ENCODE measurements at regions not wholly inside any gene's neighbourhood (a gene's known extent, or its start where the extent isn't known, plus 50 kb on each side); places are given as distances from the start of the nearest gene placed in this dataset.

DNA sequence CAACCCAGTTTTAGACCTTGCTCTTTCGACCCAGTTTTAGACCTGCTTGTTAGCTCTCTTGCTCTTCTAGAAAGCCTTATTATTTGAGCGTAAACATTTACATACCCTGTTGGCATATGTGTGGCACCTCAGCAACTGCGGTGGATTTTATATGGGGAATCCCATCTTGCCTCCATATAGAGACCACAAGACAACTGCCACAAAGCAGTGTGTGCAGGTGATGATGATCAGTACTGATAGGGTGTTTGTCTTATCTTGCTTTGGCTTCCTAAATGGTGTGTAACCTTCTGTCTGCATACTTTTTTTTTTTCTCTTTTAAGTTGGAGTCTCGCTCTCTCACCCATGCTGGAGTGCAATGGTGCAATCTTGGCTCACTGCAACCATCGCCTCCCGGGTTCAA lies 1270.8 kb downstream of the MRPL39 start:
- FAIRE-seq = no peak

DNA sequence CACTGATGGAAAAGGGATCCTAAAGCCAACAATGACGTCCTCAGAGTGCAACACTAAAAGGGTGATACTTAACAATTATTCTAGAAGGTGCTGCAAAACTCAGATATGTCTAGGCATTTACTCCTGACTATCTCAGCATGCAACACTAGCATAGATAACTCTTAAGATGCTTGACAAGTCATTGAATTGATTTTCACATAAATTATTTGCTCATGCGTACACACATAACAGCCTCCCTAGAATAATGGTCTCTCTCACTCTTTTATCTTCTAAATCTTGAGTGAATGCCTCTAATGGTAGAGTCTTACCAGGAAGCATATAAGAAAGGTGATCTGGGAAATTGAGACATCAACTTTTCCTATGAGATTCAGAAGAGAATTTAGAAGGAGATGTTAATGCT lies 1283.7 kb downstream of the MRPL39 start:
- no peaks in the 10 kb centered on the region for H3K79me2 ChIP-seq (ENCODE audit: control insufficient read depth, insufficient read depth, low read length)
- no peak overlapping the region for H2AFZ ChIP-seq (ENCODE audit: control insufficient read depth, low read length)
- no peaks in the 10 kb centered on the region for H3K36me3 ChIP-seq (ENCODE audit: control insufficient read depth in 2 of 2, extremely low read depth in 1 of 2, insufficient read depth in 2 of 2, low read length in 2 of 2)
- FAIRE-seq = no peak
- H3K27ac ChIP-seq (ENCODE audit: control insufficient read depth, insufficient read depth, low read length) = no peak overlapping the region
- TF ChIP-seq EZH2 (IDR thresholded peaks at IDR 0.05; ENCODE audit: low read length) = no peak
- TF ChIP-seq, protein P1, sequence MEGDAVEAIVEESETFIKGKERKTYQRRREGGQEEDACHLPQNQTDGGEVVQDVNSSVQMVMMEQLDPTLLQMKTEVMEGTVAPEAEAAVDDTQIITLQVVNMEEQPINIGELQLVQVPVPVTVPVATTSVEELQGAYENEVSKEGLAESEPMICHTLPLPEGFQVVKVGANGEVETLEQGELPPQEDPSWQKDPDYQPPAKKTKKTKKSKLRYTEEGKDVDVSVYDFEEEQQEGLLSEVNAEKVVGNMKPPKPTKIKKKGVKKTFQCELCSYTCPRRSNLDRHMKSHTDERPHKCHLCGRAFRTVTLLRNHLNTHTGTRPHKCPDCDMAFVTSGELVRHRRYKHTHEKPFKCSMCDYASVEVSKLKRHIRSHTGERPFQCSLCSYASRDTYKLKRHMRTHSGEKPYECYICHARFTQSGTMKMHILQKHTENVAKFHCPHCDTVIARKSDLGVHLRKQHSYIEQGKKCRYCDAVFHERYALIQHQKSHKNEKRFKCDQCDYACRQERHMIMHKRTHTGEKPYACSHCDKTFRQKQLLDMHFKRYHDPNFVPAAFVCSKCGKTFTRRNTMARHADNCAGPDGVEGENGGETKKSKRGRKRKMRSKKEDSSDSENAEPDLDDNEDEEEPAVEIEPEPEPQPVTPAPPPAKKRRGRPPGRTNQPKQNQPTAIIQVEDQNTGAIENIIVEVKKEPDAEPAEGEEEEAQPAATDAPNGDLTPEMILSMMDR (optimal IDR thresholded peaks at IDR 0.05 in 1 of 3, IDR thresholded peaks at IDR 0.05 in 1 of 3, conservative IDR thresholded peaks at IDR 0.05 in 1 of 3; ENCODE audit: extremely low read depth in 1 of 3, insufficient read depth in 2 of 3, low read length in 3 of 3) = no peak
- H3K4me1 ChIP-seq (ENCODE audit: control insufficient read depth, extremely low read depth, insufficient read depth, low read length) = no peaks in the 10 kb centered on the region
- no peaks in the 10 kb centered on the region for H3K27me3 ChIP-seq (ENCODE audit: control insufficient read depth, extremely low read depth, insufficient read depth, low read length)
- H3K4me2 ChIP-seq (ENCODE audit: control insufficient read depth, extremely low read depth, insufficient read depth, low read depth, low read length) = no peak overlapping the region
- no peak overlapping the region for H3K9ac ChIP-seq (ENCODE audit: control insufficient read depth, extremely low read depth, insufficient read depth, low read length)
- H3K9me3 ChIP-seq (ENCODE audit: control insufficient read depth, low read depth, low read length) = no peaks in the 10 kb centered on the region
- H3K4me3 ChIP-seq (ENCODE audit: control insufficient read depth in 2 of 3, extremely low read depth in 1 of 3, insufficient read depth in 2 of 3, low read depth in 1 of 3, low read length in 3 of 3) = no peak overlapping the region
- no peaks in the 10 kb centered on the region for H4K20me1 ChIP-seq (ENCODE audit: control insufficient read depth, extremely low read depth, insufficient read depth, low read length)
- no peaks in the 10 kb centered on the region for H3K9me1 ChIP-seq (ENCODE audit: control insufficient read depth, extremely low read depth, insufficient read depth, low read length)
- DNase-seq (ENCODE audit: low read depth, low spot score) = no peak
- dilution Hi-C loops (cut with MboI; ENCODE audit: extremely low pct_ligation_motif_present, low sequenced_read_pairs) = no loop called here

More for the DNA sequence above, 1270.8 kb downstream of the MRPL39 start:
- Histone ChIP-seq H3K4me2 (ENCODE audit: control insufficient read depth, extremely low read depth, insufficient read depth, low read depth, low read length) (no peak overlapping the region), H3K9me3 (ENCODE audit: control insufficient read depth, low read depth, low read length) (peaks cover 1% of the 10 kb centered on the region), H3K9ac (ENCODE audit: control insufficient read depth, extremely low read depth, insufficient read depth, low read length) (no peak overlapping the region), H3K36me3 (ENCODE audit: control insufficient read depth in 2 of 2, extremely low read depth in 1 of 2, insufficient read depth in 2 of 2, low read length in 2 of 2) (no peaks in the 10 kb centered on the region), H3K4me1 (ENCODE audit: control insufficient read depth, extremely low read depth, insufficient read depth, low read length) (no peaks in the 10 kb centered on the region), H3K9me1 (ENCODE audit: control insufficient read depth, extremely low read depth, insufficient read depth, low read length) (no peaks in the 10 kb centered on the region), H2AFZ (ENCODE audit: control insufficient read depth, low read length) (no peak overlapping the region), H3K4me3 (ENCODE audit: control insufficient read depth in 2 of 3, extremely low read depth in 1 of 3, insufficient read depth in 2 of 3, low read depth in 1 of 3, low read length in 3 of 3) (no peak overlapping the region), H4K20me1 (ENCODE audit: control insufficient read depth, extremely low read depth, insufficient read depth, low read length) (no peaks in the 10 kb centered on the region), H3K27me3 (ENCODE audit: control insufficient read depth, extremely low read depth, insufficient read depth, low read length) (no peaks in the 10 kb centered on the region), H3K27ac (ENCODE audit: control insufficient read depth, insufficient read depth, low read length) (no peak overlapping the region), H3K79me2 (ENCODE audit: control insufficient read depth, insufficient read depth, low read length) (no peaks in the 10 kb centered on the region)
- dilution Hi-C loops (cut with MboI; ENCODE audit: extremely low pct_ligation_motif_present, low sequenced_read_pairs) = no loop called here
- no peak for TF ChIP-seq EZH2 (IDR thresholded peaks at IDR 0.05; ENCODE audit: low read length)
- no peak for DNase-seq (ENCODE audit: low read depth, low spot score)

DNA sequence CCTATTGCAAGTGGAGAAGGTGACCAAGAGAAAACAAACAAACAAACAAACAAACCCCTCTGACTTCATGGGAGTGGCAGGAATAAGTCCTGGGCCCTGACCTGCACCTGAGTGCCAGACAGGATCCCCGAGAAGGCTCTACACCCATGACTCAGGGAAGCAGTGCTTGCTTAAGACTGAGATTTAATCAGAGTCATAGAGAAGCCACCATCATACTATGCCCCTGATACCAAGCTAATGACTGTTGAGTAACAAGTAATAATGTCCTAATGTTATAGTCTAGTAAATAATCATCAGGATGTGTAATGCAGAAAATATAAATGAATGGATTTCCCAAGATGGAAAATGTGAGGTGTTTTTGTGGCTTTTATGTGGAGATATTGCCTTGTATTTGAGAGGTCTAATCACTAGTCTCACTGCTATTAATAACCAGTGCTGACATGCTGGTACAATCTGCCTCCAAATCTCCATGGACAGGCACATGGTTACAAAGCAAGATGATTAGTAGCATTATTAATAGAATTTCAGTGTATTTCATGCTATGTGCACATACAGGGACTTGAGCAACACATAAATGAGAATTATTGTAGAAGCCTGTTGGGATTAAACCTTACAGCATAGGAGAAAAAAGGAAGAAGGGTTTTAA lies 1290.9 kb downstream of the MRPL39 start:
- no peak overlapping the region for H3K4me3 ChIP-seq (ENCODE audit: control insufficient read depth in 2 of 3, extremely low read depth in 1 of 3, insufficient read depth in 2 of 3, low read depth in 1 of 3, low read length in 3 of 3)
- no peaks in the 10 kb centered on the region for H4K20me1 ChIP-seq (ENCODE audit: control insufficient read depth, extremely low read depth, insufficient read depth, low read length)
- TF ChIP-seq EZH2 (IDR thresholded peaks at IDR 0.05; ENCODE audit: low read length) = no peak
- TF ChIP-seq, protein P1 (optimal IDR thresholded peaks at IDR 0.05 in 1 of 3, IDR thresholded peaks at IDR 0.05 in 1 of 3, conservative IDR thresholded peaks at IDR 0.05 in 1 of 3; ENCODE audit: extremely low read depth in 1 of 3, insufficient read depth in 2 of 3, low read length in 3 of 3) = no peak
- H3K9ac ChIP-seq (ENCODE audit: control insufficient read depth, extremely low read depth, insufficient read depth, low read length) = no peak overlapping the region
- DNase-seq (ENCODE audit: low read depth, low spot score) (no peak), FAIRE-seq (no peak)
- H3K4me2 ChIP-seq (ENCODE audit: control insufficient read depth, extremely low read depth, insufficient read depth, low read depth, low read length) = no peak overlapping the region
- no peak overlapping the region for H2AFZ ChIP-seq (ENCODE audit: control insufficient read depth, low read length)
- H3K27me3 ChIP-seq (ENCODE audit: control insufficient read depth, extremely low read depth, insufficient read depth, low read length) = no peaks in the 10 kb centered on the region
- H3K9me1 ChIP-seq (ENCODE audit: control insufficient read depth, extremely low read depth, insufficient read depth, low read length) = no peaks in the 10 kb centered on the region
- H3K36me3 ChIP-seq (ENCODE audit: control insufficient read depth in 2 of 2, extremely low read depth in 1 of 2, insufficient read depth in 2 of 2, low read length in 2 of 2) = no peaks in the 10 kb centered on the region
- H3K4me1 ChIP-seq (ENCODE audit: control insufficient read depth, extremely low read depth, insufficient read depth, low read length) = no peaks in the 10 kb centered on the region
- no peaks in the 10 kb centered on the region for H3K79me2 ChIP-seq (ENCODE audit: control insufficient read depth, insufficient read depth, low read length)
- no peak overlapping the region for H3K27ac ChIP-seq (ENCODE audit: control insufficient read depth, insufficient read depth, low read length)
- H3K9me3 ChIP-seq (ENCODE audit: control insufficient read depth, low read depth, low read length) = no peaks in the 10 kb centered on the region
- dilution Hi-C loops (cut with MboI; ENCODE audit: extremely low pct_ligation_motif_present, low sequenced_read_pairs) = no loop called here

All from keratinocyte (primary cell).